Fibroblast of villous mesenchyme (primary cell): ENCODE measurements at regions not wholly inside any gene's neighbourhood (a gene's known extent, or its start where the extent isn't known, plus 50 kb on each side); places are given as distances from the start of the nearest gene placed in this dataset.

Experiments used
- DNase-seq: peaks from one replicate; pipeline ENCODE4 v3.0.0-alpha.2; 2010; ENCODE audit warnings: low read depth
- H3K4me3 ChIP-seq: 2 replicates; pipeline ENCODE4 v1.5.1; 2011; ENCODE audit warnings: low read depth, mild to moderate bottlenecking, low read length
- CTCF ChIP-seq: IDR thresholded peaks from 2 replicates; pipeline ENCODE4 v1.5.1; 2012; ENCODE audit warnings: low read depth, mild to moderate bottlenecking, low read length; ENCODE audit not compliant: insufficient read depth

DNA sequence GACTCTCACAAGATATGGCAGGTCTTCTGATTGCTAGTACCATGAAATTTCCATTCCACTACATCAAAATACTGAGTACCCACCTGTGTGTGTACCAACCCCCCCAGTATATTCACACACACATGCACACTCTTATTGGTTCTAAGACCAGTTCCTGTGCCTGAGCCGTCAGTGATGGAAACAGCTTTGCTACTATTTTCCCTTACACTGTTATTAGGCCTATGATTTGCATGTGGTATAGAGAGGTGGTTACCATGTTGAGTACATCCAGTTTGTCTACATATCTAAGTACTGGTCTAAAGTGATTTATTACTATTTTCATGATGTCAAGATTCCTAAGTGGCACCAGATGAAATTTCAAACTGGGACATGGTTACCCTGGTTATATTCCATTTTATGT, 459.9 kb downstream of the BCKDHB start:
- no peak for TF ChIP-seq CTCF
- DNase-seq = no peak
- H3K4me3 ChIP-seq = no peak overlapping the region

GRCh38 chr6:80553071-80553740, 446.7 kb downstream of the BCKDHB start:
- no peak for DNase-seq
- no peak overlapping the region for H3K4me3 ChIP-seq
- TF ChIP-seq CTCF = no peak

- DNase-seq = no peak
- TF ChIP-seq CTCF = no peak
- no peak overlapping the region for H3K4me3 ChIP-seq
Measured at GRCh38 chr6:80550748-80551147, 444.3 kb downstream of the BCKDHB start.

- DNase-seq = peak; percentile 56
- no peak for TF ChIP-seq CTCF
- no peak overlapping the region for H3K4me3 ChIP-seq
Measured at GRCh38 chr6:80550281-80550680, 443.8 kb downstream of the BCKDHB start.

- no peak for TF ChIP-seq CTCF
- H3K4me3 ChIP-seq = no peak overlapping the region
- no peak for DNase-seq
Measured at GRCh38 chr6:80548532-80548931, 442.1 kb downstream of the BCKDHB start.

DNA sequence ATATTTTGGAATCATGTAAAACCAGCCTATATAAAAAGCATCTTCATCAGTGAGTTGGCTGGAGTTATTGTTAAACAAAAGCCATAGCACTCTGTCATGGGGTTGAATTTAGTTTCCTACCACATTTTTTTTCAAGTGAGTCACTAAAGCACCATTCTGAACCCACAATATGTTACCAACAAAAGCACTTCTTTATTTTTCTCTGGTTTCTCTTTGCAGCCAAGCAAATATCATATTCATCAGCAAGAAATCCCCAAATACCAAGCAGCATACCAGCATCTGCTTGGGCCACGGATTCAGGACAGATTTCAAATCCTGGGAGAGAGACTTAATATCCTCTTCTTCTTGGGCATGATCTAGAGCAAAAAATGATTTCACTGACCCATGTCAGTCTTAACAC, 441.4 kb downstream of the BCKDHB start:
- DNase-seq = peak; percentile 59
- no peak for TF ChIP-seq CTCF
- H3K4me3 ChIP-seq = no peak overlapping the region
